K562 (cell line): ENCODE measurements at regions not wholly inside any gene's neighbourhood (a gene's known extent, or its start where the extent isn't known, plus 50 kb on each side); places are given as distances from the start of the nearest gene placed in this dataset.

Source experiments
- ELF1 ChIP-seq: fragments of 200-800 bp; sonication (Bioruptor generic); IDR thresholded peaks from 2 replicates; pipeline ENCODE4 v1.6.1; 2016; ENCODE audit warnings: missing genetic modification characterization, missing compliant biosample characterization
- EZH2 ChIP-seq: IDR thresholded peaks from 2 replicates; pipeline ENCODE4 v1.6.1; 2012; ENCODE audit warnings: low read depth, mild to moderate bottlenecking, inconsistent platforms, low read length, borderline replicate concordance
- NRF1 ChIP-seq, 2 experiments: fragments of 450-650 bp; IDR thresholded peaks in 1 of 2; conservative IDR thresholded peaks in 1 of 2; 2 replicates each; pipeline ENCODE4 v1.6.1; 2014; ENCODE audit warnings: mild to moderate bottlenecking in 2 of 2
- POLR2A ChIP-seq: fragments of 450-650 bp; conservative IDR thresholded peaks from 2 replicates; pipeline ENCODE4 v1.6.1; 2016
- POLR2AphosphoS5 ChIP-seq: IDR thresholded peaks from 2 replicates; pipeline ENCODE4 v1.6.1; 2011; ENCODE audit warnings: mild to moderate bottlenecking, low read depth, low read length, moderate library complexity; ENCODE audit not compliant: control insufficient read depth, insufficient read depth
- POU5F1 ChIP-seq: fragments of 150-350 bp; IDR thresholded peaks from 2 replicates; pipeline ENCODE4 v1.6.1; 2014; ENCODE audit warnings: borderline replicate concordance, low read length, low read depth, mild to moderate bottlenecking; ENCODE audit not compliant: partially characterized antibody
- TRIM24 ChIP-seq, 2 experiments: fragments of 450-650 bp; IDR thresholded peaks; 2 replicates each; pipeline ENCODE4 v1.6.1; 2016
- ZNF239 ChIP-seq: fragments of 250-450 bp; sonication (Bioruptor Pico); IDR thresholded peaks from 2 replicates; pipeline ENCODE4 v1.4.0; 2020; ENCODE audit warnings: mild to moderate bottlenecking
- ZNF785 ChIP-seq: fragments of 250-450 bp; sonication (Bioruptor Pico); IDR thresholded peaks from 2 replicates; pipeline ENCODE4 v1.4.0; 2020; ENCODE audit warnings: mild to moderate bottlenecking
- TF ChIP-seq, protein P1 (sequence below), 3 experiments: IDR thresholded peaks in 2 of 3; conservative IDR thresholded peaks in 1 of 3; 2 replicates each; pipeline ENCODE4 v1.5.1; 2011 to 2012; ENCODE audit warnings: low read length in 3 of 3, mild to moderate bottlenecking in 3 of 3, control low read depth in 2 of 3, improper control_type of control experiment in 1 of 3, inconsistent platforms in 1 of 3, low read depth in 1 of 3, mixed read lengths in 1 of 3, moderate library complexity in 1 of 3; ENCODE audit not compliant: insufficient read depth in 2 of 3
- TF ChIP-seq, protein P2 (sequence below): fragments of 150-350 bp; IDR thresholded peaks from 2 replicates; pipeline ENCODE4 v1.6.1; 2014; ENCODE audit warnings: low read depth, mild to moderate bottlenecking, low read length, borderline replicate concordance
- TF ChIP-seq, protein P3 (sequence below): fragments of 450-650 bp; formaldehyde crosslinking; IDR thresholded peaks from 2 replicates; pipeline ENCODE4 v1.4.0; 2020; ENCODE audit warnings: mild to moderate bottlenecking
- TF ChIP-seq, protein P4 (sequence below): fragments of 450-650 bp; IDR thresholded peaks from 2 replicates; pipeline ENCODE4 v1.6.1; 2016

DNA sequence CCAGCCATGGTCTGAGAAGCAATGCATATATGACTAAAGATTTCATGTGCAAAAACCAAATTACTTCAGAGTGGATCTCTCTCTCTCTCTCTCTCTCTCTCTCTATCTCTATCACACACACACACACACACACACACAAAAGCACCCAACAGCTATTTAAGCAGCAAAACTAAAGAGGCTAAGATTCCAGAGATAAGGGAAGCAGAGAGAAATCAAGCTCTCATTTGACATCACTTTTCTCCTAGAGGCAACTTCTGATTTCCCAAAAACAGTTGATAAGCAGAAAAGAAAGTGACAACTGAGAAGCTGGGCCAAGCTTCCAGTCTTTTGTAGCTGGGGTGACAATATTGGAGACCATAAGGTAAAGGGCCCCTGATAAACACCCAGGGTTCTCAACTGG is 526.0 kb upstream of the NR2F2 start:
- TF ChIP-seq, protein P1, sequence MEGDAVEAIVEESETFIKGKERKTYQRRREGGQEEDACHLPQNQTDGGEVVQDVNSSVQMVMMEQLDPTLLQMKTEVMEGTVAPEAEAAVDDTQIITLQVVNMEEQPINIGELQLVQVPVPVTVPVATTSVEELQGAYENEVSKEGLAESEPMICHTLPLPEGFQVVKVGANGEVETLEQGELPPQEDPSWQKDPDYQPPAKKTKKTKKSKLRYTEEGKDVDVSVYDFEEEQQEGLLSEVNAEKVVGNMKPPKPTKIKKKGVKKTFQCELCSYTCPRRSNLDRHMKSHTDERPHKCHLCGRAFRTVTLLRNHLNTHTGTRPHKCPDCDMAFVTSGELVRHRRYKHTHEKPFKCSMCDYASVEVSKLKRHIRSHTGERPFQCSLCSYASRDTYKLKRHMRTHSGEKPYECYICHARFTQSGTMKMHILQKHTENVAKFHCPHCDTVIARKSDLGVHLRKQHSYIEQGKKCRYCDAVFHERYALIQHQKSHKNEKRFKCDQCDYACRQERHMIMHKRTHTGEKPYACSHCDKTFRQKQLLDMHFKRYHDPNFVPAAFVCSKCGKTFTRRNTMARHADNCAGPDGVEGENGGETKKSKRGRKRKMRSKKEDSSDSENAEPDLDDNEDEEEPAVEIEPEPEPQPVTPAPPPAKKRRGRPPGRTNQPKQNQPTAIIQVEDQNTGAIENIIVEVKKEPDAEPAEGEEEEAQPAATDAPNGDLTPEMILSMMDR (IDR thresholded peaks at IDR 0.05 in 2 of 3, conservative IDR thresholded peaks at IDR 0.05 in 1 of 3; ENCODE audit: insufficient read depth in 2 of 3, low read depth in 1 of 3, low read length in 3 of 3), result no peak
- TF ChIP-seq TRIM24 (IDR thresholded peaks at IDR 0.05) (no peak), ZNF785 (no peak), POU5F1 (no peak), ELF1 (tag) (no peak), POLR2AphosphoS5 (no peak), EZH2 (no peak), NRF1 (conservative IDR thresholded peaks at IDR 0.05 in 1 of 2, IDR thresholded peaks at IDR 0.05 in 1 of 2) (no peak), POLR2A (no peak), ZNF239 (no peak)
- TF ChIP-seq, protein P2, sequence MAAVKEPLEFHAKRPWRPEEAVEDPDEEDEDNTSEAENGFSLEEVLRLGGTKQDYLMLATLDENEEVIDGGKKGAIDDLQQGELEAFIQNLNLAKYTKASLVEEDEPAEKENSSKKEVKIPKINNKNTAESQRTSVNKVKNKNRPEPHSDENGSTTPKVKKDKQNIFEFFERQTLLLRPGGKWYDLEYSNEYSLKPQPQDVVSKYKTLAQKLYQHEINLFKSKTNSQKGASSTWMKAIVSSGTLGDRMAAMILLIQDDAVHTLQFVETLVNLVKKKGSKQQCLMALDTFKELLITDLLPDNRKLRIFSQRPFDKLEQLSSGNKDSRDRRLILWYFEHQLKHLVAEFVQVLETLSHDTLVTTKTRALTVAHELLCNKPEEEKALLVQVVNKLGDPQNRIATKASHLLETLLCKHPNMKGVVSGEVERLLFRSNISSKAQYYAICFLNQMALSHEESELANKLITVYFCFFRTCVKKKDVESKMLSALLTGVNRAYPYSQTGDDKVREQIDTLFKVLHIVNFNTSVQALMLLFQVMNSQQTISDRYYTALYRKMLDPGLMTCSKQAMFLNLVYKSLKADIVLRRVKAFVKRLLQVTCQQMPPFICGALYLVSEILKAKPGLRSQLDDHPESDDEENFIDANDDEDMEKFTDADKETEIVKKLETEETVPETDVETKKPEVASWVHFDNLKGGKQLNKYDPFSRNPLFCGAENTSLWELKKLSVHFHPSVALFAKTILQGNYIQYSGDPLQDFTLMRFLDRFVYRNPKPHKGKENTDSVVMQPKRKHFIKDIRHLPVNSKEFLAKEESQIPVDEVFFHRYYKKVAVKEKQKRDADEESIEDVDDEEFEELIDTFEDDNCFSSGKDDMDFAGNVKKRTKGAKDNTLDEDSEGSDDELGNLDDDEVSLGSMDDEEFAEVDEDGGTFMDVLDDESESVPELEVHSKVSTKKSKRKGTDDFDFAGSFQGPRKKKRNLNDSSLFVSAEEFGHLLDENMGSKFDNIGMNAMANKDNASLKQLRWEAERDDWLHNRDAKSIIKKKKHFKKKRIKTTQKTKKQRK, result no peak
- TF ChIP-seq, protein P3, sequence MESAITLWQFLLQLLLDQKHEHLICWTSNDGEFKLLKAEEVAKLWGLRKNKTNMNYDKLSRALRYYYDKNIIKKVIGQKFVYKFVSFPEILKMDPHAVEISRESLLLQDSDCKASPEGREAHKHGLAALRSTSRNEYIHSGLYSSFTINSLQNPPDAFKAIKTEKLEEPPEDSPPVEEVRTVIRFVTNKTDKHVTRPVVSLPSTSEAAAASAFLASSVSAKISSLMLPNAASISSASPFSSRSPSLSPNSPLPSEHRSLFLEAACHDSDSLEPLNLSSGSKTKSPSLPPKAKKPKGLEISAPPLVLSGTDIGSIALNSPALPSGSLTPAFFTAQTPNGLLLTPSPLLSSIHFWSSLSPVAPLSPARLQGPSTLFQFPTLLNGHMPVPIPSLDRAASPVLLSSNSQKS, result no peak
- TF ChIP-seq, protein P4, sequence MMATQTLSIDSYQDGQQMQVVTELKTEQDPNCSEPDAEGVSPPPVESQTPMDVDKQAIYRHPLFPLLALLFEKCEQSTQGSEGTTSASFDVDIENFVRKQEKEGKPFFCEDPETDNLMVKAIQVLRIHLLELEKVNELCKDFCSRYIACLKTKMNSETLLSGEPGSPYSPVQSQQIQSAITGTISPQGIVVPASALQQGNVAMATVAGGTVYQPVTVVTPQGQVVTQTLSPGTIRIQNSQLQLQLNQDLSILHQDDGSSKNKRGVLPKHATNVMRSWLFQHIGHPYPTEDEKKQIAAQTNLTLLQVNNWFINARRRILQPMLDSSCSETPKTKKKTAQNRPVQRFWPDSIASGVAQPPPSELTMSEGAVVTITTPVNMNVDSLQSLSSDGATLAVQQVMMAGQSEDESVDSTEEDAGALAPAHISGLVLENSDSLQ, result no peak
